ENCODE measurements at regions not wholly inside any gene's neighbourhood (a gene's known extent, or its start where the extent isn't known, plus 50 kb on each side); places are given as distances from the start of the nearest gene placed in this dataset.

GRCh38 chr6:19519941-19520340, 317.2 kb upstream of the ID4 start:
- TF ChIP-seq CTCF (IDR thresholded peaks at IDR 0.05; ENCODE audit: low read depth, low read length): no peak
- DNase-seq (ENCODE audit: low read depth, low spot score): no peak
- no peak overlapping the region for H3K4me3 ChIP-seq (ENCODE audit: low read depth, low read length)
- in situ Hi-C loops (cut with HindIII; ENCODE audit: low sequenced_read_pairs): no loop called here

GRCh38 chr6:19524366-19525186, 312.6 kb upstream of the ID4 start:
- no peak overlapping the region for H3K4me3 ChIP-seq (ENCODE audit: low read depth, low read length)
- TF ChIP-seq CTCF (IDR thresholded peaks at IDR 0.05; ENCODE audit: low read depth, low read length): no peak
- in situ Hi-C loops (cut with HindIII; ENCODE audit: low sequenced_read_pairs): no loop called here
- no peak for DNase-seq (ENCODE audit: low read depth, low spot score)

GRCh38 chr6:19525673-19526072, 311.5 kb upstream of the ID4 start:
- TF ChIP-seq CTCF (IDR thresholded peaks at IDR 0.05; ENCODE audit: low read depth, low read length): no peak
- no peak overlapping the region for H3K4me3 ChIP-seq (ENCODE audit: low read depth, low read length)
- DNase-seq (ENCODE audit: low read depth, low spot score): no peak
- in situ Hi-C loops (cut with HindIII; ENCODE audit: low sequenced_read_pairs): no loop called here

- in situ Hi-C loops (cut with HindIII; ENCODE audit: low sequenced_read_pairs): no loop called here
- no peak for TF ChIP-seq CTCF (IDR thresholded peaks at IDR 0.05; ENCODE audit: low read depth, low read length)
- no peak for DNase-seq (ENCODE audit: low read depth, low spot score)
- no peak overlapping the region for H3K4me3 ChIP-seq (ENCODE audit: low read depth, low read length)
Observed at GRCh38 chr6:19530188-19530587, 307.0 kb upstream of the ID4 start.

GRCh38 chr6:19535351-19535750, 301.8 kb upstream of the ID4 start:
- in situ Hi-C loops (cut with HindIII; ENCODE audit: low sequenced_read_pairs): no loop called here
- TF ChIP-seq CTCF (IDR thresholded peaks at IDR 0.05; ENCODE audit: low read depth, low read length): no peak
- DNase-seq (ENCODE audit: low read depth, low spot score): no peak
- no peak overlapping the region for H3K4me3 ChIP-seq (ENCODE audit: low read depth, low read length)

- H3K4me3 ChIP-seq (ENCODE audit: low read depth, low read length): no peak overlapping the region
- no peak for DNase-seq (ENCODE audit: low read depth, low spot score)
- TF ChIP-seq CTCF (IDR thresholded peaks at IDR 0.05; ENCODE audit: low read depth, low read length): no peak
- in situ Hi-C loops (cut with HindIII; ENCODE audit: low sequenced_read_pairs): no loop called here
Observed at GRCh38 chr6:19536838-19537237, 300.3 kb upstream of the ID4 start.

Measured in astrocyte of the spinal cord (primary cell).